HG02763 (cell line): ENCODE measurements at regions not wholly inside any gene's neighbourhood (a gene's known extent, or its start where the extent isn't known, plus 50 kb on each side); places are given as distances from the start of the nearest gene placed in this dataset.
A peak's percentile ranks its signal among the peaks of the same experiment; 100 is the strongest.

Experiments
- ATAC-seq: cut with Tn5 transposase; IDR thresholded peaks from one replicate; pipeline ENCODE4 v1.9.1; 2021; ENCODE audit warnings: mild to moderate bottlenecking, moderate library complexity; ENCODE audit not compliant: unreplicated experiment

DNA sequence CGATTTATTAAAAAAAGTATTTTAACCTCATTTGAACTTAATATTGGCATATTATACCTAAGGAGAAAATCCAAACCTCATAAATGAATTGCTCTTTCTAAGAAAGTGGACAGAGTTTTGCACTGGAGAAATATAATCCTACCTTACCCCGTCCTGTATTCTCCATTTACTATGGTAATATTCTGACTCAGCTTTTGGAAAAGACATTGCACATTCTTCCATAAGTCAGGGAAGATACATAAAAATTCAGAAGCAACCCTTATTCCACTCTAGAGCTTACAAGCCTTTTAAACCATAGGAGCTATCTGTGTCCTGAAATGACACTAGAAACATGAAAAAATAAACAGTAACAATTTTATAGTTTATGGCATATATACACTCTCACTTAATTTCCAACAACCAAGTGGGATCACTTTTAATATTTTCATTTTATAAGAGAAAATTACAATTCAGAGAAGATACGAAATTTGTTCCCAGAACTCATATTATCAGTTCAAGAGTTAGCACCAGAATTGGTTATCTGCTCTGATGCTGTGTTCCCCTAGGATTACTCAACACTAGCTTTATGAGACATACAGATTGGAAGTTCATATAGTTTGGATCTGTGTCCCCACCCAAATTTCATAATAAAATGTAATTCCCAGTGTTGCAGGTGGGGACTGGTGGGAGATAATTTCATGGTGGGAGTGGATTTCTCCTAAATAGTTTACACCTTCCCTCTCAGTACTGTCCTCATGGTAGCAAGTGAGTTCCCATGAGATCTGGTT is 359.4 kb downstream of the ARAP2 start:
- no peak for ATAC-seq

GRCh38 chr4:35897808-35898207 is 346.5 kb downstream of the ARAP2 start:
- ATAC-seq: no peak

DNA sequence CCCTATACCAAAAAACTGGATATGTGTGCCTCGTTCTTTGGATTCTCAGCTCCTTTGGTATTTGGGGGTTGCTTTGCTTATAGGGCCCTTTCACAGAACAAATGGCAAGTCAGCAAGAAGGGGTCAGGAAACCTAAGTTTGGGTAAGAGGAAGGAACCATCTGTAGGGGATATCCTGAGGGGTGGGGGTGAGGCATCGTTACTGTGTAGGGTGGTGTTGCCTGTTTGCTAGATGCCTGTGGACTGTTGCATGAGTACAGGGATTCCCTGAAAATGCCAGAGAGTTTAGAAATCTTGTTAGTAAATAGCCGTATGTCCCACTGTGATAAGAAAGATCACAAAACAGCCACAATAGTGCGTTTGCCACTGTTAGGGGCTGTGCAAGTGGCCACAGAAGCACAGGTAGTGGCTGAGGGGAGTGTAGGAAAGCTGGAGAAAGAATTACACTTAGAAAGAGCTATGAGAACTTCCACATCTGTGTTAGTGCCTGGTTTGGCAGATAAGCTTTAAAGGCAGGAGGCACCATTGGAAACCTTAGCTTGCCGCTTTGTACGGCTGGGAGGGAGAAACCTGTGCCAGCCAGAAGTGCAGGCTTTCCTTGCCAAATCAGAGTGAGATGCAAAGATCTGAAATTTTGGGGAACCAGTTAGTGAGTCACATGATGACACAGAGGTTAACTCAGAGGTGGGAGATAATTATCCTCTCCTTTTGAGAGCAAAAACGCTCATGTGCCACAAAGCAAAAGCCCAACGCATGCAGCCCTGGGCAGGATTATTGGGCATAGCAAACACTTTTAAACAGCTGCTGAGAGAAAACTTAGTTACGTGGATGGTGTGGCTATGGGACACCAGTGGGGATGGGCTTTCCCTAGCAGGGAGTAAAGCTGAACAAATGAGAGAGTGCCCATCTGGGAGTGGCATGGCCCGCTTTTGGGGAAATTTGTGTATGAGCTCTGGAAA is 343.7 kb downstream of the ARAP2 start:
- ATAC-seq: no peak

DNA sequence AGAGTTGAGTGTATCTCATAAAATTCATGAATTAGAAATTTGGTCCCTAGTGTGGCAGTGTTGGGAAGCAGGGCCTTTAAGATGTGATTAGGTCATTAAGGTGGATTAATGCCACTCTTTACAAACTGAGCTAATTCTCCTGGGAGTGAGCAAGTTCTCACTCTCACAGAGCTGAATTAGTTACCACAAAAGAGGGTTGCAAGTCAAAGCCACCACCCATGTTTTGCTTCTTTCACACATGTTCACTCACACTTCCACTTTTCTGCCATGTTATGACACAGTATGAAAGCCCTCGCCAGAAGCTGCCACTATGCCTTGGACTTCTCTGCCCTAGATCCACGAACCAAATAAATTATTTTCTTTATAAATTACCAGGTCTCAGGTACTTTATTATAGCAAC is 332.1 kb downstream of the ARAP2 start:
- peak; percentile 76 for ATAC-seq

- no peak for ATAC-seq
Measured at GRCh38 chr4:35918491-35918977, 325.8 kb downstream of the ARAP2 start.

- no peak for ATAC-seq
Measured at GRCh38 chr4:35925806-35926205, 318.5 kb downstream of the ARAP2 start.

DNA sequence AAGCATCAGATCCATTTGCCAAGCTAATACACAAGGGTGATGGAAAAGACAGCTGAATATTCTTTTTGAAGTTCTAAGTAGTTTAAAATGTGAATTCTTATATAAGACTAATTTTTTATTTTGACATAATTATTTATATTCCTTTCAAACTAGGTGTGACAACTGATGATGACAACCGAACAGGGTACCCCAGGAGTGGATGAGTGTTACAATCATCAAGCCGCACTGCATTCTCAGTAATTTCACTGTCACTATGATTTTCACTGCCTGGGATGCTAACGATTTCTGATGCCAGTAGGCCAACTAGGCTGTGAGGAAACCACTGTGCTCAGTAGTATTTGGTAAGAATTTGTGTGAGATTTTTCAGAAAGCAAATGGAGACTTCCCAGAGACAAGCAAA is 317.5 kb downstream of the ARAP2 start:
- no peak for ATAC-seq

DNA sequence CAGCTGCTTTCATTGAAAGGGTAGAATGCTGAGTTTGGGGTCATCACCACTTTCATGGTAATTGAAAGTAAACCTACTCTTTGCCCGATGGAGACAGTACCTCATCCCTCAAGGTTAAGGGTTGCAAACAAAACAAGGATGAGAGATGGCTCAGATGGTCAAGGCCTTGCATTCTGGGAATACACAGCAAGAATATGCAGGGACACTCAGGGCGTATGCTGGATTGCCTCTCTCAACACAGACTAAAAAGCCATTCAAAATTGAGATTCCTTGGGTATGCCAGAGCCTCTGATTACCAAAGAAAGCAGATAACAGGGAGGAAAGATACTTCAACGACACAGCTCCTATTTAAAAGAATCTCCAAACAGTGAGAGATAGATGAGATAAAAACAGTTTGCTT is 310.4 kb downstream of the ARAP2 start:
- ATAC-seq: no peak

DNA sequence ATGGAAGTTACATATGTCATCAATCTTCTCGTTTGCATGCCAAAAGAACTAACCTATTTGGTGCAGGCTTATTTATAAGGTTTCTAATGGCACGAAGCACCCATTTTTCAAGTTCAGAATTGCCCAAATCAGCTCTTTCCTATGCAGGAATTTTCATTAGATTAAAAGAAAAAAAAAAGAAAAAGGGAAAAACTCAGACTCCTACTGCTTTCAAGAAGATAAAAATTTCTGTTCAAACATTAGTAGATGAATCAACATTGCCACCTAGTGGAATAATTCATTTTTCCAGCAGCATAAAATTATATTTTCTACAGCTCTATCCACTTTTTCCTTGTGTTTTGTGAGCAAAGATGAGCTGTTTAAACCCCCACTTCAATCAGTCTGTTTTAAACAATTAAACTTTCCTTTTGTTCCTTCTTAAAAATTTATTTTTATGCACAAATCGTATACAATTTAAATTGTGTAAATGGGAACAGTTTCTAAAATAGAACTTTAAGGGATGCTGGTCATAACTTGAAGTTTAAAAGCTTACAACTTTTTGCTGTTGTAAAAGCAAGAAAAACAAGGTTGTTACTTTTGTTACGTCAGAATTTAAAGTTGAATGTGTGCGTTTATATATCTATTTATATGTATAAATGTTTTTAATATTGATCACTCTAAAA is 309.9 kb downstream of the ARAP2 start:
- ATAC-seq: no peak

- ATAC-seq: no peak
Measured at GRCh38 chr4:35938936-35939335, 305.4 kb downstream of the ARAP2 start.

- ATAC-seq: no peak
Measured at GRCh38 chr4:35939751-35940150, 304.6 kb downstream of the ARAP2 start.

DNA sequence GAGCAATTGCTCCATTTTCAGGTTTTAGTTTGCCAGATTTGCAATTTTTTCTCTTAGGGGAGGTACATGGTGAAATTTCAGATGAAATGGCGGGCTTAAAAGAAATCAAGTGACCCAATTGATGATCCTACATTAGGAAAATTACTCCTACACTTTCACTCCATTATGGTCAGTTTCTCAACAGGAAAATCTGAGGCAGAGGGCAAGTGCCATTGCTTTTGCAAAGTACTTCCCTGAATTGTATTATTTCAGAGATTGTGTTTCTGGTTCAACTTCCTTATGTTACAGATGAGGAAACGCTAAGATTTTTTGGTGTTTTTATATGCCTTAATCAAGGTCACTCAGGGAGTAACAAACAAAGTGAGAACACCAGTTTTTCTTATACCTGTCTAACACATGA is 302.2 kb downstream of the ARAP2 start:
- no peak for ATAC-seq

GRCh38 chr4:35943606-35944005 is 300.7 kb downstream of the ARAP2 start:
- no peak for ATAC-seq

DNA sequence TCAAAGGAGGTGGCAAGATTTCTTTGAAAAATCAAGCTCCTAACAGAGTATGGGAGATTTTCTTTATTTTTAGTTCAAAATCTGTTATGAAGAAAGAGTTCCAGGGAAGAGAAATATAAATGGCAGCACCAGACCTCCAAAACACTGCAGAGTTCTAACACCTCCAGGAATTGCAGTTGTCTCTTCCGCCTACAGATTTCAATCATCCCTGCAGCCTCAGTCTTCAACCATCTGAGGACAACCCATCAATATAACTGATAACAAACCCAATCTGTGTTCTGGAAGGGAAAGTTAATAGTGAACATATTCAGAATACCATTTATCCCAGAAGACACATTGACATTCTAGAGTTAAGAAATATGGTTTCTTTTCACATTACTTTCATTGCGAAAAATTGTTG is 296.1 kb downstream of the ARAP2 start:
- ATAC-seq: no peak

GRCh38 chr4:35950442-35950841 is 293.9 kb downstream of the ARAP2 start:
- no peak for ATAC-seq

DNA sequence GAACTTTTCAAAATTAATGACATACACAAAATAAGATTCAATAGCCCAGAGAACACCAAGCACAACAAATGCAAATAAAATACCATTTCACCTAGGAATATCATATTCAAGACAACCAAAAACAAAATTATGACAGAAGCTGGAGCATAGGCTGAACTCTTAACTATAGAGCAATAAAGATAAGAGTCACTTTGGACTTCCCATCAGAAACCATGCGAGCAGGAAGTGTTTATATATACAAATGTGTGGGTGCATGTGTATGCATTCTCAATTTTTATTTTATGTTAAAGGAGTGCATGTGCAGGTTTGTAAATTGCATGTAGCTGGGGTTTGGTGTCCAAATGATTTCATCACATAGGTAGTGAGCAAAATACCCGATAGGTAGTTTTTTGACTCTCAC is 291.6 kb downstream of the ARAP2 start:
- no peak for ATAC-seq

DNA sequence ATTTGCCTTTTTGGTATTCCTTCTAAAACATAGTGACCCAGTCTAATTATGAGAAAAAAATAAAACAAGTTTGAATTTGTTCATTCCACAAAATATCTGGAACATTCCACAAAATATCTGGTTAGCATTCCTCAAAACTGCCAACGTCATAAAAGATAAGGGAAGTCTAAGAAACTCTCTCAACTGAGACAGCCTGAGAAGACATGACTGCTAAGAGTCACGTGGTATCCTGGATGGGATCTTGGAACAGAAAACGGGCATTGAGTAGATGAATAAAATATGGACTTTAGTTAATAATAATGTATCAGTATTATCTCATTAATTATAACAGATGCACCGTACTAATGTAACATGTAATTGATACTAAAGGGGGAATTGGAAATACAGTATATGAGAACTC is 280.9 kb downstream of the ARAP2 start:
- no peak for ATAC-seq

DNA sequence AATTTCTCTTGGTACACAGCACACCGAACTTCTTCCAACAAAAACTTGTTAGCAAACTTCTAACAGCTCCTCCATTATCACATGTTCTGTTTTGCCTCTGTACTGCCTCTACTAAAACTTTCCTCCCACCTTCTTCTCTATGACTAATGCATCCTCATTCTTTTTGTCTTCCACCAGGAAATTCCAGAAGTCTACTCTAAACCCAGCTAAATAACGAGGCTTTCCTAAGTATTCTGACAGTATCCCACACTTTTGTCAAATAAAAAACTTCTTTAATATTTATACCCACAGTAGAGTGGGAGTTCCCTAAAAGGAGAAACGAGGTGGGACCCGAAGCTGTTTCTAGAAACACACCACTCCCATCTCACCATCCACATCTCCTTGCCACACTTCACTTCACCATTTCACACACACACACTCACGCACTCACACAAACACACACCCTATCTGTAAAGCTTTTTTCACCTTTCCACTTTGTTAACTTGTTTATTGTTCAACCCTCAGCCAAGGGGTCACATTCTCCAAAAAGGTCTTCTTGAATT is 280.3 kb downstream of the ARAP2 start:
- ATAC-seq: no peak

GRCh38 chr4:35965300-35965699 is 279.0 kb downstream of the ARAP2 start:
- peak; percentile 49 for ATAC-seq

DNA sequence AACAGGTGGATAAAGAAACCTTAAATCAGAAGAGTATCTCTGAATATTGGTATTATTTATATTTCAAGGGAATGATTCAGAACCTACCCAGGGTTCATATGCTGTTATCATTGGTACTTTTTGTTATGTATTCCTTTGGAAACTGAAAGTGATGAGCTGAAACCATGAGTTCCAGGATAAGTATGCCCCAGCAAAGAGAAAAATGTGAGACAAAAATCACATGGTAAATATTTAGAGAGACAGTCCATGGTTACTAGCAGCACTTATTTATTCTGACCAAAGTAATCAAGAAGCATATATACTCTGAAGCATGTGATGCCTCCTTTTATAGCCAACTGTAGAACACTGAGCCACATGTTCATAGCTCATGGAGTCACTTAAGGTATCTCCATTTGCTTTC is 277.7 kb downstream of the ARAP2 start:
- ATAC-seq: no peak

- peak; percentile 62 for ATAC-seq
Measured at GRCh38 chr4:35970366-35970960, 273.9 kb downstream of the ARAP2 start.
